HEK293T (cell line): ENCODE measurements at regions not wholly inside any gene's neighbourhood (a gene's known extent, or its start where the extent isn't known, plus 50 kb on each side); places are given as distances from the start of the nearest gene placed in this dataset.

Experiments
- CTCF ChIA-PET: fragments of 350-600 bp; formaldehyde crosslinking; extraction: SDS; loops from one replicate; lab custom pipeline; 2021; ENCODE audit warnings: antibody characterized with exemption, inconsistent platforms; lab: Yijun Ruan, JAX
- POLR2A ChIA-PET: fragments of 350-600 bp; formaldehyde crosslinking; extraction: SDS; loops from one replicate; lab custom pipeline; 2020; ENCODE audit warnings: antibody characterized with exemption, inconsistent platforms; lab: Yijun Ruan, JAX
- DNase-seq: peaks from one replicate; pipeline ENCODE4 v3.0.0; 2012; ENCODE audit warnings: mixed read lengths; ENCODE audit errors: extremely low spot score
- ARNT ChIP-seq: fragments of 450-650 bp; IDR thresholded peaks from 2 replicates; pipeline ENCODE4 v1.6.1; 2017; ENCODE audit warnings: mild to moderate bottlenecking
- BHLHE40 ChIP-seq: fragments of 450-650 bp; IDR thresholded peaks from 2 replicates; pipeline ENCODE4 v1.6.1; 2016; ENCODE audit warnings: mild to moderate bottlenecking, moderate library complexity, borderline replicate concordance
- CTBP1 ChIP-seq: fragments of 450-650 bp; IDR thresholded peaks from 2 replicates; pipeline ENCODE4 v1.6.1; 2016; ENCODE audit warnings: borderline replicate concordance
- ELF4 ChIP-seq: fragments of 450-650 bp; IDR thresholded peaks from 2 replicates; pipeline ENCODE4 v1.6.1; 2017; ENCODE audit warnings: antibody characterized with exemption
- FOXA1 ChIP-seq: fragments of 450-650 bp; IDR thresholded peaks from 2 replicates; pipeline ENCODE4 v1.6.1; 2016; ENCODE audit warnings: mild to moderate bottlenecking
- FOXK2 ChIP-seq: fragments of 450-650 bp; IDR thresholded peaks from 2 replicates; pipeline ENCODE4 v1.6.1; 2016; ENCODE audit warnings: mild to moderate bottlenecking
- FOXM1 ChIP-seq: fragments of 450-650 bp; IDR thresholded peaks from 2 replicates; pipeline ENCODE4 v1.6.1; 2017; ENCODE audit warnings: mild to moderate bottlenecking, borderline replicate concordance
- HDGF ChIP-seq: fragments of 450-650 bp; IDR thresholded peaks from 2 replicates; pipeline ENCODE4 v1.6.1; 2017; ENCODE audit warnings: antibody characterized with exemption, borderline replicate concordance
- L3MBTL2 ChIP-seq: fragments of 450-650 bp; conservative IDR thresholded peaks from 2 replicates; pipeline ENCODE4 v1.6.1; 2016; ENCODE audit warnings: mild to moderate bottlenecking
- LEF1 ChIP-seq: fragments of 450-650 bp; IDR thresholded peaks from 2 replicates; pipeline ENCODE4 v1.6.1; 2017; ENCODE audit warnings: mild to moderate bottlenecking, borderline replicate concordance
- NFRKB ChIP-seq: fragments of 450-650 bp; IDR thresholded peaks from 2 replicates; pipeline ENCODE4 v1.6.1; 2016; ENCODE audit warnings: mild to moderate bottlenecking, moderate library complexity
- SP1 ChIP-seq: fragments of 450-650 bp; IDR thresholded peaks from 2 replicates; pipeline ENCODE4 v1.6.1; 2017
- SUZ12 ChIP-seq: fragments of 450-650 bp; IDR thresholded peaks from 2 replicates; pipeline ENCODE4 v1.6.1; 2016; ENCODE audit warnings: mild to moderate bottlenecking
- TARDBP ChIP-seq: fragments of 450-650 bp; IDR thresholded peaks from 2 replicates; pipeline ENCODE4 v1.6.1; 2016
- ZNF384 ChIP-seq: fragments of 450-650 bp; IDR thresholded peaks from 2 replicates; pipeline ENCODE4 v1.6.1; 2016
- TF ChIP-seq, protein P1 (sequence below): fragments of 450-650 bp; IDR thresholded peaks from 2 replicates; pipeline ENCODE4 v1.6.1; 2016

DNA sequence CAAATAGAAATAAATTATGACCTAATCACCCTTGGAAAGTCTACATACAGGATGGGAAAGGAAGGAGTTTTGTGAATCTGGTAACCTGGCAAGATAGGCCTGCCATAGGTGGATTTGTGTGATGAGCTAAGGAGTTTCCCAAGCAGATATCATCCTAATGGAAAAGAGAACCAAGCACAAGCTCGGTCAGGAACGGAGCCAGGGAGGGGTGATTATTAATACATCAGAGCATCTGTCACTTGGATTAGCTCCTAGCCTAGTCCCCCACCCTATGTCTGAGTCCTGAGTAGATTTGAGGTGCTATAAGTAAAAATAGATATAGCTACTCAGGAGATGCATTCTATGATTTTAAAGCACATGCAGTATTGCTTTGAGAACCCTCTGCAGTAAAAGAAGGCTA lies 57.3 kb upstream of the SMARCA2 start:
- no peak for TF ChIP-seq BHLHE40
- TF ChIP-seq ZNF384, result no peak
- no peak for TF ChIP-seq ELF4
- no peak for TF ChIP-seq FOXM1
- no peak for TF ChIP-seq NFRKB
- no peak for TF ChIP-seq ARNT
- CTCF ChIA-PET, result no interaction called here
- no peak for DNase-seq
- POLR2A ChIA-PET, result no interaction called here

DNA sequence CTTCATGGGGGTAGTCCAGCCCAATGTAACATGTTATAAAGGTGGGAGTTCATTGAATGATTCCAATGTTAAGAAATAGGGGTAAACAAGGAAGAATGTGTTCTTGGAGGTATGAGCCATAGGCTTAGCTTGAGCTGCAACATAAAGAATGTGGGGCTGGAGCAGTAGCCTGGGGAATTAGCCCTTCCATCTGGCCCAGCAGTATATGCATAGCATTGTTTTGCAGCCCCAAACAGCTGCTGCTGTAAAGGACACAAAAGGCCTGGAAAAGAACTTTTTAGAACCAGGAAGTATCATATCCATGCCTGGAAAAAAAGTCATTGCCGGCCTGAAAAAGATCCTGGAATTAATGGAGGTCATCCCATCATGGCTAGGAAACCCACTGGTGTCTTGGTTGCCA lies 55.8 kb upstream of the SMARCA2 start:
- ChIA-PET POLR2A (no interaction called here), CTCF (no interaction called here)
- no peak for TF ChIP-seq TARDBP
- no peak for TF ChIP-seq FOXK2
- TF ChIP-seq FOXA1, result no peak
- TF ChIP-seq SP1, result no peak
- TF ChIP-seq ELF4, result no peak
- no peak for TF ChIP-seq BHLHE40
- no peak for TF ChIP-seq ARNT
- no peak for TF ChIP-seq NFRKB
- no peak for TF ChIP-seq FOXM1
- TF ChIP-seq, protein P1, sequence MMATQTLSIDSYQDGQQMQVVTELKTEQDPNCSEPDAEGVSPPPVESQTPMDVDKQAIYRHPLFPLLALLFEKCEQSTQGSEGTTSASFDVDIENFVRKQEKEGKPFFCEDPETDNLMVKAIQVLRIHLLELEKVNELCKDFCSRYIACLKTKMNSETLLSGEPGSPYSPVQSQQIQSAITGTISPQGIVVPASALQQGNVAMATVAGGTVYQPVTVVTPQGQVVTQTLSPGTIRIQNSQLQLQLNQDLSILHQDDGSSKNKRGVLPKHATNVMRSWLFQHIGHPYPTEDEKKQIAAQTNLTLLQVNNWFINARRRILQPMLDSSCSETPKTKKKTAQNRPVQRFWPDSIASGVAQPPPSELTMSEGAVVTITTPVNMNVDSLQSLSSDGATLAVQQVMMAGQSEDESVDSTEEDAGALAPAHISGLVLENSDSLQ, result no peak
- no peak for TF ChIP-seq CTBP1
- TF ChIP-seq SUZ12, result no peak
- no peak for TF ChIP-seq HDGF
- no peak for TF ChIP-seq L3MBTL2
- no peak for TF ChIP-seq LEF1
- TF ChIP-seq ZNF384, result no peak
- no peak for DNase-seq

DNA sequence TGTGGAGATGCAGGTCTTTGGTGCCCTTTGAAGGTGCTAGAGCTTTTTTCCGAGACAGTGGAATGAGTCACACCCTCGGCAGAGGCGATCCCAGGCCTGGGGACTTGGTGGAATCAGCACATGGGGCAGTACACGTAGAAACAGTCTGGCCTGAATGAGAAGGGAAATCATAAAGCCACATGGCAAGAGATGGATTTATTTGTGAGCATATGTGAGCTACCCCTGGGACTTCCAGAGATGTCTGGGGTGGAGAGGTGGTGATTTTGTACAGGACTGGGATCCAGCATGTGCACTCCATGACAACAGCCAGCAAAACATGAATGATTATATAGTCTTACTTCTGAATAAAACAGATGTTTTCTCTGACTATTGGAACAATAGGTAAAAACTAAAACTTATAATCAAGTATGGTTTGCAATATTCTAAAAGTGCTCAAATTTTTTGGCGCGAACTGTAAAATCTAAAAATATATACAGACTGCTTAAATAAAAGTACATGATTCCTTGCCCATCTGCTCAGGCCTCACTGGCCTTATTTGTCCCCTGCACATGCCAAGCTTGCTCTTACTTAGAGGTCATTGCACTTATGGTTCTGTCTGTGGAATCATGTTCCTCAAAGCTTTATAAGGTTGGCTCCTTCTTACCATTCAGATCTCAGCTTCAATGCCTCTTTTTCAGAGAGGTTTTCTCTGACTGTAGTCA lies 54.7 kb upstream of the SMARCA2 start:
- TF ChIP-seq CTBP1, result no peak
- no peak for TF ChIP-seq HDGF
- CTCF ChIA-PET, result no interaction called here
- no peak for DNase-seq
- POLR2A ChIA-PET, result no interaction called here

DNA sequence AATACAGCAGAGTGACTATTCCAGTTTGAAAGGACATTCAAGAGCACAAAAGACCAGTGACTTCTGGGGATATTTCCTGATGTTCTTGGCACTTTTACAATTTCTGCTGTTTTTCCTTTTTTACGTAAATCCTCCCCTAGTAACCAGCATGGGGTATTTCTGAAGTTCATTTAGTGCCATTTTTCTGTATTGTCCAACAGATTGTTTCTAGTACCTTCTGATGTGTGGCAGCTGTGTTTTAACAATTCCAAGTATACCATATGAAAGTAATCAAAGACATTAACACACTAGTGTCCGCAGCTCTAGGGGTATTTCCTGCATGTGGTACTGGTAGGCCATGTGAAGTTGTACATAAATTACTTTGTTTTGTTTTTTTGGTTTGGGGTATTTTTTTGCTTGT lies 53.0 kb upstream of the SMARCA2 start:
- POLR2A ChIA-PET, result no interaction called here
- CTCF ChIA-PET, result no interaction called here
- TF ChIP-seq CTBP1 (no peak), ELF4 (no peak), NFRKB (no peak), FOXK2 (no peak), ARNT (no peak), FOXM1 (no peak), SP1 (no peak), ZNF384 (no peak), HDGF (no peak), TARDBP (no peak), BHLHE40 (no peak)
- TF ChIP-seq, protein P1, result no peak
- DNase-seq, result no peak

DNA sequence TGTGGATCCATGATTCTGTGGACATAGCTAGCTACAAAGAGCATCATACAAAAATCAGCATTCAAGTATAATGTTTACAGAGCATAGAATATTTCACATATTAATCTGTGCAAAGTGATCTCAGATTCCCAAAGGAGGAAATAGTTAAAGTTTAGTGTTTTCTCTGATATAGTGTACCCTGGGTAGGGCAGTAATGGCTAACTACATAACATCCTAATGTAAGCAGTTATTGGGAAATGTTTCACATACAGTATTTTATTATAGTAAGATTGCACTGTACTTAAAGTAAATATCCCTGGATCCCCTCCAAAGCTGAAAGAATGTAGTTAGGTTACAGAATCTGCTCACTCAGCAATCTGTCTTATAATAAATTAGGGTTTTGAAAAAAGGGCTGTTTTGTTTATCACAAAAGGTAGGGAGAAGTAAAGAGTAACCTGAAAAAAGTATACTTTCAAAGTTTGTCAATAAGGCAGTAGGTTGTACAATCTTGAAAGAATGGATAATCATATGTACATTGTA lies 52.5 kb upstream of the SMARCA2 start:
- TF ChIP-seq FOXK2 (no peak), FOXM1 (no peak), L3MBTL2 (no peak), ARNT (no peak), ZNF384 (no peak), ELF4 (no peak)
- CTCF ChIA-PET, result no interaction called here
- no peak for DNase-seq
- POLR2A ChIA-PET, result no interaction called here

DNA sequence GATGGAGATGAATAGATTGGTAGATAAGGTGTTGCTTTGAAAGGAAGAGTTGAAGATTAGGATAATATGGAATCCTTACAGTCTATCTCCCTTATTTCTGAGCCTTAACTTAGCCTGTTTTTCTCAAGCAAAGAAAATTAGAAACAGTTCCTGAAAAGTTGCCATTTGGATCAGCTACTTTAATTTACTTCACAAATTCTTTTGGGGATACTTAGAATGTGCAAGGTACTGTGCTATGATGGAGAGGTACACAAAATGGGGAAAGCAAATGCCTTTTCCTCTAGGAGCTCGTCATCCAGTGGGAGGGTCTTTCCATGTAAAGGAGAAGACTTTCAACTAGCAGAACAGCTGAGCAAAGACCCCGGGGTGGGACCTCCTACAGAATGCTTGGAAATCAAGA lies 51.1 kb upstream of the SMARCA2 start:
- no peak for DNase-seq
- ChIA-PET POLR2A (no interaction called here), CTCF (no interaction called here)
- TF ChIP-seq ELF4 (no peak), NFRKB (no peak), FOXA1 (no peak), TARDBP (no peak), ZNF384 (no peak), HDGF (no peak), SUZ12 (no peak), SP1 (no peak), FOXM1 (no peak), BHLHE40 (no peak), CTBP1 (no peak), LEF1 (no peak), ARNT (no peak), FOXK2 (no peak), L3MBTL2 (no peak)
- TF ChIP-seq, protein P1, result no peak
